Glomerular visceral epithelial cell (primary cell): ENCODE measurements at regions not wholly inside any gene's neighbourhood (a gene's known extent, or its start where the extent isn't known, plus 50 kb on each side); places are given as distances from the start of the nearest gene placed in this dataset.
A peak's percentile ranks its signal among the peaks of the same experiment; 100 is the strongest.
"Not testable (repeated sequence)": the region's sequence is repeated elsewhere in the genome, so short reads cannot be mapped to it uniquely, and the experiment has no call there.

Experiments
- DNase-seq: peaks from one replicate; pipeline ENCODE4 v3.0.0-alpha.2; 2016; ENCODE audit errors: extremely low spot score

DNA sequence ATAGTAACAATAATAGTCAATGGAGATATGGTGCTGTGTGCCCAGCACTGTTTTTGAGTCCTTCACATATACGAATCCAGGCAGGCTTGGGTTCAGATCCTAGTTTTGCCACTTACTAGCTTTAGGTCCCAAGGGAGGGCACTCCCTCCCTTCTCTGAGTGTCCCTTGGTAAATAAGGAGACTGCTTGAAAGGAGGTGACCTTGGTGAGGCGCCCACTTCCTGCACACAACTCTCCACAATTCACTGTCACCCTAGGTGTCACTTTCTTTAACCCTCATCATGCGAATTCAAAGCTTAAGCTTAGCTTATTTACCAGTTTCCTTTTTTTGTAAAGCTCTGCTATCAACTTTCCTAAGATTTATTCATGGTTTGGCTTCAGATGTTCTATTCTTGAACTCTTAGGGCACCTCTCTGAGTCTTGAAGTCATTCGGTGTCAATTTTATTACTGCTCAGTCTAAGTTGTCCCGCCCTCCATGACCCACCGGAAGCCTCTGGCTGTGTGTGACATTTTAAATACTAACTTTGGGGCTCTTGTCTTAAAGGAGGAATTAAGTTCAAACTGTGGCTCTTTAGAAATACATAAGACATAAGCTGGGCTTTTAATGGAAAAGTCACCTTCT lies 170.7 kb upstream of the ZNF618 start:
- DNase-seq: no peak

DNA sequence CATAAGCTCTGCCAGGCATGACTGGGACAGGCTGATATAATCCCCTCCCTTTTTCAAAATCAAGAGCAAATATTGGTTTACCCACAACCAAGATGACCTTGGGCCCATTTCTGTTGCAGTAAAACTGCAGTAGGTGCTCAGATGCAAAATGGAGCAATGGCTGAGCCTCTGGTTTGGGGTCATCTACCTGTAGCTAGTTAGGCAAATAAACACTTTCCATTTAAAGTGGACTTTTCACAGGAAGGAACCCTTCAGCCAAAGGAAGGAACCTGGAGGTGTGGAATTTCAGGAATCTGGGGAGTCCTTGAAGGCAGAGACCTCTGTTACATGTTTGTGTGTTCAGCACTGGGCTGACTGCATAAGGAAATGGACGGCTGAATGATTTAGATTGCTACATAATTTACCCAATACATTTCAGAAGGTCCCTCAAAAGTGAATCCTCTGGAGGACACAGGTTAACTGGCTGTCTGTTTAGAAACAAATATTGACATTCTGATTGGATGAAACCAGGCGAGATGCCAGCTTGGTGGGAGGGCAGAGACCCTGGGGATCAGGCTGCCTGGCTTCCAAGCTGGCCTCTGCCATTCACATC lies 170.1 kb upstream of the ZNF618 start:
- peak; percentile 18 for DNase-seq

DNA sequence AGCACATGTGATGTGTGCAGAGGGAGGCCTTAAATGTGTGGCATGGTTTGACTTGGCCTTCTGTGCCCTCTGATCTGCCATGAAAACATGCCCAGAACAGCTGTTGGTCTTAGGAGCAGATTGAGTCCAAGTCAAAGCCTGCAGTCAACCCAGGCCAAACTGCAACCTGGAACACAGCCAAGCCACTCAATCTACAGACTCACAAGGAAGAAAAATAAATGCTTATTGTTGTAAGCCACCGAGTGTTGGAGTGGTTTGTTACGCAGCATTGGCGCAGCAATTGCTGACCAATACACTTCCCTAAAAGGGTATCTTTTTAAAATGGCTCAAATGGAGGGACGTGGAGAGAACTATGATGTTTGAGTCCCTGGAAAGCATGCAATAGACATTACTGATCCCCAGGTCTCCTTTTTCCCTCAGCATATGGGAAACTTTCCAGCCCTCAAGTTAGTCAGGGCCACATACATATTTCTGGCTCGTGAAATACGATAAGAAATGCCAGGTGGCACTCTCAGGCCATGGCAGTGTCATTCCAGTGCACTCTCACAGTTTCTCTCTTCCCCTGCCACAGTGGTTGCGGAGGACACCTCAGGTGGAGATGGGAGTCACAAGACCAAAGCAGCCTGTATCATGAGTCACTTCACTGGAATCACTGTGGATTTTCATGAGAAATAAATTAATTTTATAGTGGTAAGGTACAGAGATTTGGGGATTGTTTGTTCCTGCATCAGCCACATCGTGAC lies 168.0 kb upstream of the ZNF618 start:
- no peak for DNase-seq

DNA sequence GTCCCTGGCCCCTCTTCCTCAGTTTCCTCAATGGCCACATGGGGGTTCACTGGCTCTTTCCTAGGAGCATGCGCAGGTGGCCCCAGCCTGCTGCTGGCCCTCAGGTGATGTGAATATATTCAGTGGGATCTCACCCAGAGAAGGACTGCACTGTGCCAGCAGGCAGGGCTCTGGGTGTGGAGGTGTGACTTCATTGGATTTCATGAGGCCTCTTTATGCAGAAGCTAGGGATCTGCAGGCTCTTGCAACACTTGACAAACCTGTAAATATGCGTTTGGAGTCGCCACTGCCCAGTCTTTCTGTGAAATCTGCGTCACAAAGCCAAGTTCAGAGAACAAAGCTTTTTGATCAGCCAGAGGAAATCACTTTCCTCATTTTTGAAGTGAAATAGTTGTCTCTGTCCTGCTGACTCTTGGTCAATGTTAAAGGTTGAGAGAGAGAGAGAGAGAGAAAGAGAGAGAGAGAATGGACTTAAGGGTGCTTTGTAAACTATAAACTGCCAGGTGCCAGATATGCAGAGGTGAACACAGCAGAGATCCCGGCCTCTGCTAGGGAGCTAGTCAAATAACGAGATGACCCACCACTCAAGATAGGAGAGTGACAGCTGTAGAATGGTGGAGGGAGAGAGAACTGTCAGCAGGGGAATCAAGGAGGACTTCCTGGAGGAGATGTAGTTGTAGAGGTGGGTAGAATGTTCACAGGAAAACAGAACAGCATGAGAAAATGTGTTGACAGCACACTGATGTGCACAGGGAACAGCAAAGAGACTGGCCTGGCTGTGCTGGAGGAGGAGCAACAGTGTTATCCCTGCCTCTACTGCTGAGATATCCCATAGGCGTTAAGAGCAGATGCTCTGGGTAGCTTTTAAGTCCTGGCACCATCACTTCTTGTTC lies 167.0 kb upstream of the ZNF618 start:
- DNase-seq: no peak

DNA sequence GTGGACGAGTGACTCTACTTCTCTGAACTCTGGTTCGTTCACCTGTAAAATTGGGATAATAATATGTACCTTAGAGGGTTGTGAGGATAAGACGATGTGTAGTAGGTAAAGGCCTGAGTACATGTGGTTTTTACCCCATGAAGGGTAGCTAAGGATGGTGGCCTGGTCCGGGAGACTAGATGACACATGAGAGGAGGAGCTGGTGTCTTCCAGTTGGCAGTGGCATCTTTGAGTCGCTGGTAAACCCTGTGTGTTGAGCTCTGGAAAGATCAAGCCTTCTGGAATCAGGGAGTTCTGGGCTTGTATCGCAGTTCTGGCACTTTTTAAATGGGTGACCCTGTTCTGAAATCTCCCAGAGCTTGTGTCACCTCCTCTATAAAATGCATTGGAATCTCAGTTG lies 166.4 kb upstream of the ZNF618 start:
- no peak for DNase-seq

DNA sequence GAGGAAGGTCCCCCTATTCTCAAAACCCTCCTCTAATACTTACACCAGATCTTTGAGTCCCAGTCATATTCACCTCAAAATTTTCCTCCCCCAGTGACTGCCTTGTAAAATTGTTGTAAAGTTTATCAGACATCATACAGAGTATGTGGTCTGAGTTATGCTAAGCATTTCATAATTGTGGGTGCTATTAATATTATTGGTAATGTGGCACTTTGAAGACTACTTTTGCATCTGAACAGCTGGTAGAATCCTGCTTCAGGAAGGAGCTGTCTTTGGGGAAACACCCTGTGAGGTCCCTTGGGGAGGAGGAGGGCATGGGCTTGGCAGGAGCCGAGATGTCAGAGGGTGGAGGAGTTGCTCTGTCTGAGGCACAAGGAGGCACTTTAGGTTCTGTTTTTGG lies 164.9 kb upstream of the ZNF618 start:
- DNase-seq: no peak

DNA sequence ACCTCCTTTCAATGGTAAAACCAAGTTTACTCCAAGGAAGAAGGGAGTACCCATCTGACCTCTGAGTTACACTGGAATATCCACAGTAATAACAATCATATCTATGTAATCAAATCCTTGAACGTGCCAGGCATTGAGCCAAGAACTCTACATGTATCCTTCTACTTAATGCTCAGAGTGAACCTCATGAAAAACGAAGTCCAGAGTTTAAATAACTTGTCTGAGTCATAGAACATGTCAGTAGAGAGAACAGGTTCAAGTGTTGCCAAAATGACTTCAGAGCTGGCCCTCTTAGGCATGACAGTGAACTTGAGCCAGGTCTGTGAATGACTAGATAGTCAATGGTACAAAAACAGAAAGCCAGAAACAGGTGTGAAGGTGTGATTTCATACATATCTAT lies 164.1 kb upstream of the ZNF618 start:
- no peak for DNase-seq

DNA sequence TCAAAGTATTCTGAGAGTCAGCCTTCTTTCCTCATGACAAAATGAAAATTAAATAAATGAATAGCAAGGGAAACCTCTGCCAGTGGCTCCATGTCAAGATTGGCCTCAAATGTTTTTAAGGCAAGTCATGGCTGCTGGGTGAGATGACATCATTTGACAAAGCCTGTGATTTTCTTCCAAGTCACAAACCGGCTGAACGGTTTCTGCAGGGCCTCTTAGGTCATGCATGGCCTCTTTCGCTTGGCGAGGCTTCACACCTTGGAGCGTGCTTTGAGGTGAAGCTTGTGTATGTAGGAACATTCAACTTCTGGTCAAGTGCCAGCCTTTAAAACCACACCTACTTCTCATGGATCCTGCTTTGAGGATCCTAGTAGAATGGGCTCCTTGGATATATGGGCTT lies 161.0 kb upstream of the ZNF618 start:
- DNase-seq: peak; percentile 79

DNA sequence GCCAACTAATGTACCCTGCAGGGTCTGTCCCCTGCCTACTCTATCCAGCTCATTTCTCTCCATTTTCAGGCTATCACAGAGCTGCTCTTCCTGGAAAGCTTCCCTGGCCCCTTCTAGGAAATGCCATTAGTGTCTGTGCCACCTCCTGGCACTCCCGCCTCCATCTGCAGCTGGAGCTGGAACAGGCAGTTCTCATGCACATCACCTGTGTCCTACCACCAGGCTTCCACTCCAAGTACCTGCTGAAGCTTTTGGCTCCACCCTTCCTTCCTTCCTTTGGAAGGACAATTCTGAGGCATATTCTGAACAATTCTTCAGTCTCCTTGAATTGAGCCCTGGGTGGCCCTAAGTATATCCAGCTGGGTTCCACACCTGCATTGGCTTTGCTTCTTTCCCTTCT lies 156.2 kb upstream of the ZNF618 start:
- no peak for DNase-seq

DNA sequence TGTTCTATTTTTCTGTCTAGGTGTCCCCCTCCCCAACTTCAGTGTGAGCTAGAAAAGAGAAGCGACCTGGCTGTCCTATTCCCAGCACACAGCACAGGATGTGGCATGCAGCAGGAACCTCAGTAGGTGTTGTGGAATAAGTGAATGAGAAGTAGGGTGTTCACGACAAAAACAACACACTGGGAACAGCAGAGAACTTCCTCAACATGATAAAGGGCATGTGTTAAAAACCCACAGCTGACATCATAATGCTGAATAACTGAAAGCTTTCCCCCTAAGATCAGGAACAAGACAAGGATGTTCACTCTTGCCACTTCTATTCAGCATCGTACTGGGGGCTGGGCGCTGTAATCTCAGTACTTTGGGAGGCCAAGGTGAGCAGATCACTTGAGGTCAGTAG lies 155.6 kb upstream of the ZNF618 start:
- no peak for DNase-seq

DNA sequence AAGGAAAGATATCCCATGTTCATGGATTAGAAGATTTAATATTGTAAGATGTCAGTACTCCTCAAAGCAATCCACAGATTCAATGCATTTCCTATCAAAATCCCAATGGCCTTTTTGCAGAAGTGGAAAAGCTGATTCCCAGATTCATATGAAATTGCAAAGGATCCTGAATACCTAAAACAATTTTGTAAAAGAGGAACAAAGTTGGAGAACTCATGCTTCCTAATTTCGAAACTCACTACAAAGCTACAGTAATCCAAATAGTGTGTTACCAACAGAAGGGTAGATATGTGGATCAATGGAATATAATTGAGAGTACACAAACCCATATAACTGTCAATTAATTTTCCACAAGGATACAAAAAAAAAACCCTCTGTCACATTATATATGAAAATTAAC lies 154.3 kb upstream of the ZNF618 start:
- no peak for DNase-seq

DNA sequence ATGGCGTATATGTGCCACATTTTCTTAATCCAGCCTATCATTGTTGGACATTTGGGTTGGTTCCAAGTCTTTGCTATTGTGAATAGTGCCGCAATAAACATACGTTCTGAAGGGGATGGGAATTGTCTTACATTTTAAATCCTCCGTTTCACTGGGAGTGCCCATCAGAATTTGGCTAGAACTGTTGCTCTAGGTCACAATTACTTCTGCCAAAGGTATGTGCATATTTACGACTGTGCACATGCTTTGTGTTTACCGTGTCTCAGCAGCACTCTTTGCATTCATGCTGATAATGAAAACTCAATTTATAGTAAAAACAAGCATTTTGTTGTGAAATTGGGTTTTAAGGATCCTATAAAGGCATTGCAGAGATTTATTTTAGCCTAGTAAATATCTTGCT lies 151.9 kb upstream of the ZNF618 start:
- DNase-seq: no peak

DNA sequence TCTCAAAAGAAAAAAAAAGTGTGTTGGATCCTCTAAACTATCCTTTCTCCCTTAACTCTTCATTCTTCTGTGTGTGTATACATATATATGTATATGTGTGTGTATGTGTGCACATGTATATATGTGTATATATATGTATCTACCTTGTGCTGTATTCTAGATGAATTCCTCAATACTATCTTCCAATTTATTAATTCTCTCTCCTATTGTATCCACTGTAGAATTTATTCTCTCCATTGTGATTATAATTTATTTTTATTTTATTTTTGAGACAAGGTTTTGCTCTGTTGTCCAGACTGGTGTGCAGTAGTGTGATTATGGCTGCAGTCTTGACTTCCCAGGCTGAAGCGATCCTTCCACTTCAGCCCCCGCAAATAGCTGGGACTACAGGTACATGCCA lies 147.1 kb upstream of the ZNF618 start:
- no peak for DNase-seq

DNA sequence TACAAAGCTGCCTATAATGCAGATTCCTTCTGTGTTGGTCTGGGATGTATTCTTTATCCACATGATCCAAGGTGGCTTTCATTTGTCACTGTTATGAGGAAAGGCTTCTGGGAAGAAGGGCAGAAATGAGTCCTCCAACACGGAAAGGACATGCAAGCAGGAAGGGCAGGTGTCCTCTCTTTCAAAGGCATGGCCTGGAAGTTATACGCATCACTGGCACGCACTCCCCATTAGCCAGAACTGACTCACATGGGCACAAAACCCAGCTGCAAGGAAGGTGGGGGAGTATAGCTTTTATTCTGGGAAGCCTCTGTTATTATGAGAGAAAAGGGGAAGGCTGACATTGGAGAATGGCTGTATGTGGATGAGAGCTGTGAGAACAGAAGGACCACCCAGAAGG lies 141.3 kb upstream of the ZNF618 start:
- DNase-seq: peak; percentile 26

DNA sequence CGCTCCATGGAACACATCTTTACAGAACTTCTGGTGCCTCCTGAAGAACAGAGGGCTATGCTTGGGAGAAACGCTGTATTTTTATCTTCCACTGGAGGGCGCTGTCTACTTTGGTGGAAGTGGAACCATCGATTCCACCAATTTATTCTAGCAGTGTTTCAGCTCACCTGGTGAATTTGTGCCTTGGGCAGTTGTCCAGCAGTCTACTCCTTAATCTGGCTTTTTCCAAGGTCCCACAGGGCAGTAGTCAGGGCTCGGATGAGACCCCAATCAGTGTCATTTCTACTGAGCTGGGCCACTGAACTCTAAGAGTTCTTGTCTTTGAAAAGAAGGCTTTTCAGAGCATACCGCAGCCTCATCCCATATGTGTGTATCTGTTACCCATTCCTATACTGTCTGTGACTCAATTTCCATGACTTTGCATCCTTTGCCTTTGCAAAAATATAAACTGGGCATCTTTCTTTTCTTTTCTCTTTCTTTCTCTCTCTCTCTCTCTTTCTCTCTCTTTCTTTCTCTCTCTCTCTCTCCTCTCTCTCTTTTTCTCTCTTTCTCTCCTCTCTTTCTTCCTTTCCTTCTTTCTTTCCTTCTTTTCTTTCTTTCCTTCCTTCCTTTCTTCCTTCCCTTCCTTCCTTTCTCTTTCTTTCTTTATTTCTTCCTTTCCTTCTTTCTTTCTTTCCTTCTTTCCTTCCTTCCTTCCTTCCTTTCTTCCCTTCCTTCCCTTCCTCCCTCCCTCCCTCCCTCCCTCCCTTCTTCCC lies 138.4 kb upstream of the ZNF618 start:
- DNase-seq: peak; percentile 58

DNA sequence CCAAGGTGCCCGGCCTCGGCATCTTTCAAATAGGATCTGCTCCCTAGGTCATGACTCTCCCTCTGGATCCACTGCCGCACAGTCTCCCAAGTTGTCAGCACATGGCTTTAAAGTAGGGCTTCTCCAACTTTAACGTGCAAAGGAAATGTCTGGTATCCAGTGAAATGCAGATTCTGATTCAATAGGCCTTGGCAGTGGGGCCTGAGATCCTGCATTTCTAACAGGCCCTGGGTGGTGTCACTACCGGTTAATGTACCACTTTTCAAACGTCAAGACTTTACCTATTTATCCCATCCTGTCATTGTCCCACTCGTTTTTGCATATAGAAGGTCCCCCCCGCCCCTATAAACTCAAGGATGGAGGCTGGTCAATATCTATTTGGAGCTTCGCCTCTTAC lies 137.6 kb upstream of the ZNF618 start:
- no peak for DNase-seq

DNA sequence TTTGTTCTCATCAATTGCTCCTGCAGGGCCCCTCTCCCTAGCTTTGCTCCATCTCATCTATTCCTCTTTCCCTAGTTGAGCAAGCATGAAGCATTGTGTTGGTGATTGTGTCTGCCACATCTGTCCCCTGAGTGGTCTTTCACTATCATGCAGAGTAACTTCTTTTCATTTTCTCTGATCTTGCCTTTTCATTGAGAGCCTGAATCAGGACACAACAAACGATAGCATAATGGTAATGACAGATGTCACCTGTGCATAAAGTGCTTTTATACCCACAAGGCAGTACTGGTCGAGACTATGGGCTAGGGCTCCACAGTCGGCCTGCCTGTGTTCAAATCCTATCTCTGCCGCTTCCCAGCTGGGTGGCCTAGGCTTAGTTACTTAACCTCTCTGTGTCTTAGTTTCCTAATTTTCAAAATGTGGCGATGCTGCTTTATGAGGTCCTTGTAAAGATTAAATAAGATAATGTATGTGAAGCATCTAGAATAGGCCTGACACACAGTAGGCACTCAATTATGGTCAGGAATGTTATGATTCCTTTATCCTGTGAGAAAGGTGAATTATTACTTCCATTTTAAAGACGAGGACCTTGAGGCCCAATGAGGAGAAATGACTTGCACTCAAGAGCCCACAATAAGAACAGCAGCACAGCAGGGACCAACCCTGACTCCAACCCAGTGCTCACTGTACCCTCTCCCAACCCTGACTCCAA lies 137.1 kb upstream of the ZNF618 start:
- DNase-seq: no peak

DNA sequence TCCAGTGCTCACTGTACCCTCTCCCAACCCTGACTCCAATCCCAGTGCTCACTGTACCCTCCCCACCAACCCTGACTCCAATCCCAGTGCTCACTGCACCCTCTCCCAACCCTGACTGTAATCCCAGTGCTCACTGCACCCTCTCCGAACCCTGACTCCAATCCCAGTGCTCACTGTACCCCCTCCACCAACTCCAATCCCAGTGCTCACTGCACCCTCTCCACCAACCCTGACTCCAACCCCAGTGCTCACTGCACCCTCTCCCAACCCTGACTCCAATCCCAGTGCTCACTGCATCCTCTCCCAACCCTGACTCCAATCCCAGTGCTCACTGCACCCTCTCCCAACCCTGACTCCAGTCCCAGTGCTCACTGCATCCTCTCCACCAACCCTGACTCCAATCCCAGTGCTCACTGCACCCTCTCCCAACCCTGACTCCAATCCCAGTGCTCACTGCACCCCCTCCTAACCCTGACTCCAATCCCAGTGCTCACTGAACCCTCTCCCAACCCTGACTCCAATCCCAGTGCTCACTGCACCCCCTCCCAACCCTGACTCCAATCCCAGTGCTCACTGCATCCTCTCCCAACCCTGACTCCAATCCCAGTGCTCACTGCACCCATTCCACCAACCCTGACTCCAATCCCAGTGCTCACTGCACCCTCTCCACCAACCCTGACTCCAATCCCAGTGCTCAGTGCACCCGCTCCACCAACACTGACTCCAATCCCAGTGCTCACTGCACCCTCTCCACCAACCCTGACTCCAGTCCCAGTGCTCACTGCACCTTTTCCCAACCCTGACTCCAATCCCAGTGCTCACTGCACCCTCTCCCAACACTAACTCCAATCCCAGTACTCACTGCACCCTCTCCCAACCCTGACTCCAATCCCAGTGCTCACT lies 136.3 kb upstream of the ZNF618 start:
- not testable (repeated sequence) for DNase-seq

DNA sequence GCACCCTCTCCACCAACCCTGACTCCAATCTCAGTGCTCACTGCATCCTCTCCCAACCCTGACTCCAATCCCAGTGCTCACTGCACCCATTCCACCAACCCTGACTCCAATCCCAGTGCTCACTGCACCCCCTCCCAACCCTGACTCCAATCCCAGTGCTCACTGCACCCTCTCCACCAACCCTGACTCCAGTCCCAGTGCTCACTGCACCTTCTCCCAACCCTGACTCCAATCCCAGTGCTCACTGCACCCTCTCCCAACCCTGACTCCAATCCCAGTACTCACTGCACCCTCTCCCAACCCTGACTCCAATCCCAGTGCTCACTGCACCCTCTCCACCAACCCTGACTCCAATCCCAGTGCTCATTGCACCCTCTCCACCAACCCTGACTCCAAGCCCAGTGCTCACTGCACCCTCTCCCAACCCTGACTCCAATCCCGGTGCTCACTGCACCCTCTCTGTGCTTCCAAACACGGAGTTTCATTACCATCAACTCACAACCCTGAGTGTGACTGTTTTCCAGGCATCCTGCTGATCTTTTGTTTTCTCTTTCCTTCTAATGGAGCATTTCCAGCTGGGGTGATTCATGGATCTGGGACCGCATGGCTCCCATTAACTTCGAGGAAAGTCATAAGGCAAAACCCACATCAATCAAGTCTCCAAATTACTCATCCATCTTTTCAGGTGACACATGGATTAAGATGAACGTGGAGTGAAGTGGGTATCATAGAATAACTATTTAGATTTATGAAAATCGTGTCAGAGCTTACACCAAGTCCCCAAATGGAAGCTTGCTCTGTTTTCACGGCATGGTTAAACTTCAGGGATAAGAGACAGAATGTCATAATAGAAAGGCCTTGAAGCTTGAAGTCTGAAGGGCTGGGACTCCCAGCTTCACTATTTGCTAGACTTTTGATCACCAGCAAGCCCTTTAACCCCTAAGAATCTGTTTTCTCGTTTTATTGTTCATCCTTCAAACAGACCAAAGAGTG lies 135.3 kb upstream of the ZNF618 start:
- peak; percentile 73 for DNase-seq
